ENCODE measurements at regions not wholly inside any gene's neighbourhood (a gene's known extent, or its start where the extent isn't known, plus 50 kb on each side); places are given as distances from the start of the nearest gene placed in this dataset.

GRCh38 chr5:2531318-2531717 is 220.2 kb downstream of the IRX2 start:
- TF ChIP-seq, protein P1, sequence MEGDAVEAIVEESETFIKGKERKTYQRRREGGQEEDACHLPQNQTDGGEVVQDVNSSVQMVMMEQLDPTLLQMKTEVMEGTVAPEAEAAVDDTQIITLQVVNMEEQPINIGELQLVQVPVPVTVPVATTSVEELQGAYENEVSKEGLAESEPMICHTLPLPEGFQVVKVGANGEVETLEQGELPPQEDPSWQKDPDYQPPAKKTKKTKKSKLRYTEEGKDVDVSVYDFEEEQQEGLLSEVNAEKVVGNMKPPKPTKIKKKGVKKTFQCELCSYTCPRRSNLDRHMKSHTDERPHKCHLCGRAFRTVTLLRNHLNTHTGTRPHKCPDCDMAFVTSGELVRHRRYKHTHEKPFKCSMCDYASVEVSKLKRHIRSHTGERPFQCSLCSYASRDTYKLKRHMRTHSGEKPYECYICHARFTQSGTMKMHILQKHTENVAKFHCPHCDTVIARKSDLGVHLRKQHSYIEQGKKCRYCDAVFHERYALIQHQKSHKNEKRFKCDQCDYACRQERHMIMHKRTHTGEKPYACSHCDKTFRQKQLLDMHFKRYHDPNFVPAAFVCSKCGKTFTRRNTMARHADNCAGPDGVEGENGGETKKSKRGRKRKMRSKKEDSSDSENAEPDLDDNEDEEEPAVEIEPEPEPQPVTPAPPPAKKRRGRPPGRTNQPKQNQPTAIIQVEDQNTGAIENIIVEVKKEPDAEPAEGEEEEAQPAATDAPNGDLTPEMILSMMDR (conservative IDR thresholded peaks at IDR 0.05; ENCODE audit: low read depth in 2 of 2), result no peak
- TF ChIP-seq JUNB (IDR thresholded peaks at IDR 0.05; ENCODE audit: unreplicated experiment) (no peak), ZNF331 (CRISPR knock-in tag; IDR thresholded peaks at IDR 0.05; ENCODE audit: low read depth) (no peak)
- TF ChIP-seq, protein P2, sequence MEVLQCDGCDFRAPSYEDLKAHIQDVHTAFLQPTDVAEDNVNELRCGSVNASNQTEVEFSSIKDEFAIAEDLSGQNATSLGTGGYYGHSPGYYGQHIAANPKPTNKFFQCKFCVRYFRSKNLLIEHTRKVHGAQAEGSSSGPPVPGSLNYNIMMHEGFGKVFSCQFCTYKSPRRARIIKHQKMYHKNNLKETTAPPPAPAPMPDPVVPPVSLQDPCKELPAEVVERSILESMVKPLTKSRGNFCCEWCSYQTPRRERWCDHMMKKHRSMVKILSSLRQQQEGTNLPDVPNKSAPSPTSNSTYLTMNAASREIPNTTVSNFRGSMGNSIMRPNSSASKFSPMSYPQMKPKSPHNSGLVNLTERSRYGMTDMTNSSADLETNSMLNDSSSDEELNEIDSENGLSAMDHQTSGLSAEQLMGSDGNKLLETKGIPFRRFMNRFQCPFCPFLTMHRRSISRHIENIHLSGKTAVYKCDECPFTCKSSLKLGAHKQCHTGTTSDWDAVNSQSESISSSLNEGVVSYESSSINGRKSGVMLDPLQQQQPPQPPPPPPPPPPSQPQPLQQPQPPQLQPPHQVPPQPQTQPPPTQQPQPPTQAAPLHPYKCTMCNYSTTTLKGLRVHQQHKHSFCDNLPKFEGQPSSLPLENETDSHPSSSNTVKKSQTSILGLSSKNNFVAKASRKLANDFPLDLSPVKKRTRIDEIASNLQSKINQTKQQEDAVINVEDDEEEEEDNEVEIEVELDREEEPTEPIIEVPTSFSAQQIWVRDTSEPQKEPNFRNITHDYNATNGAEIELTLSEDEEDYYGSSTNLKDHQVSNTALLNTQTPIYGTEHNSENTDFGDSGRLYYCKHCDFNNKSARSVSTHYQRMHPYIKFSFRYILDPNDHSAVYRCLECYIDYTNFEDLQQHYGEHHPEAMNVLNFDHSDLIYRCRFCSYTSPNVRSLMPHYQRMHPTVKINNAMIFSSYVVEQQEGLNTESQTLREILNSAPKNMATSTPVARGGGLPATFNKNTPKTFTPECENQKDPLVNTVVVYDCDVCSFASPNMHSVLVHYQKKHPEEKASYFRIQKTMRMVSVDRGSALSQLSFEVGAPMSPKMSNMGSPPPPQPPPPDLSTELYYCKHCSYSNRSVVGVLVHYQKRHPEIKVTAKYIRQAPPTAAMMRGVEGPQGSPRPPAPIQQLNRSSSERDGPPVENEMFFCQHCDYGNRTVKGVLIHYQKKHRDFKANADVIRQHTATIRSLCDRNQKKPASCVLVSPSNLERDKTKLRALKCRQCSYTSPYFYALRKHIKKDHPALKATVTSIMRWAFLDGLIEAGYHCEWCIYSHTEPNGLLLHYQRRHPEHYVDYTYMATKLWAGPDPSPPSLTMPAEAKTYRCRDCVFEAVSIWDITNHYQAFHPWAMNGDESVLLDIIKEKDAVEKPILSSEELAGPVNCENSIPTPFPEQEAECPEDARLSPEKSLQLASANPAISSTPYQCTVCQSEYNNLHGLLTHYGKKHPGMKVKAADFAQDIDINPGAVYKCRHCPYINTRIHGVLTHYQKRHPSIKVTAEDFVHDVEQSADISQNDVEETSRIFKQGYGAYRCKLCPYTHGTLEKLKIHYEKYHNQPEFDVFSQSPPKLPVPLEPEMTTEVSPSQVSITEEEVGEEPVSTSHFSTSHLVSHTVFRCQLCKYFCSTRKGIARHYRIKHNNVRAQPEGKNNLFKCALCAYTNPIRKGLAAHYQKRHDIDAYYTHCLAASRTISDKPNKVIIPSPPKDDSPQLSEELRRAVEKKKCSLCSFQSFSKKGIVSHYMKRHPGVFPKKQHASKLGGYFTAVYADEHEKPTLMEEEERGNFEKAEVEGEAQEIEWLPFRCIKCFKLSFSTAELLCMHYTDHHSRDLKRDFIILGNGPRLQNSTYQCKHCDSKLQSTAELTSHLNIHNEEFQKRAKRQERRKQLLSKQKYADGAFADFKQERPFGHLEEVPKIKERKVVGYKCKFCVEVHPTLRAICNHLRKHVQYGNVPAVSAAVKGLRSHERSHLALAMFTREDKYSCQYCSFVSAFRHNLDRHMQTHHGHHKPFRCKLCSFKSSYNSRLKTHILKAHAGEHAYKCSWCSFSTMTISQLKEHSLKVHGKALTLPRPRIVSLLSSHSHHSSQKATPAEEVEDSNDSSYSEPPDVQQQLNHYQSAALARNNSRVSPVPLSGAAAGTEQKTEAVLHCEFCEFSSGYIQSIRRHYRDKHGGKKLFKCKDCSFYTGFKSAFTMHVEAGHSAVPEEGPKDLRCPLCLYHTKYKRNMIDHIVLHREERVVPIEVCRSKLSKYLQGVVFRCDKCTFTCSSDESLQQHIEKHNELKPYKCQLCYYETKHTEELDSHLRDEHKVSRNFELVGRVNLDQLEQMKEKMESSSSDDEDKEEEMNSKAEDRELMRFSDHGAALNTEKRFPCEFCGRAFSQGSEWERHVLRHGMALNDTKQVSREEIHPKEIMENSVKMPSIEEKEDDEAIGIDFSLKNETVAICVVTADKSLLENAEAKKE (CRISPR knock-in tag; IDR thresholded peaks at IDR 0.05), result no peak
- TF ChIP-seq, protein P3, sequence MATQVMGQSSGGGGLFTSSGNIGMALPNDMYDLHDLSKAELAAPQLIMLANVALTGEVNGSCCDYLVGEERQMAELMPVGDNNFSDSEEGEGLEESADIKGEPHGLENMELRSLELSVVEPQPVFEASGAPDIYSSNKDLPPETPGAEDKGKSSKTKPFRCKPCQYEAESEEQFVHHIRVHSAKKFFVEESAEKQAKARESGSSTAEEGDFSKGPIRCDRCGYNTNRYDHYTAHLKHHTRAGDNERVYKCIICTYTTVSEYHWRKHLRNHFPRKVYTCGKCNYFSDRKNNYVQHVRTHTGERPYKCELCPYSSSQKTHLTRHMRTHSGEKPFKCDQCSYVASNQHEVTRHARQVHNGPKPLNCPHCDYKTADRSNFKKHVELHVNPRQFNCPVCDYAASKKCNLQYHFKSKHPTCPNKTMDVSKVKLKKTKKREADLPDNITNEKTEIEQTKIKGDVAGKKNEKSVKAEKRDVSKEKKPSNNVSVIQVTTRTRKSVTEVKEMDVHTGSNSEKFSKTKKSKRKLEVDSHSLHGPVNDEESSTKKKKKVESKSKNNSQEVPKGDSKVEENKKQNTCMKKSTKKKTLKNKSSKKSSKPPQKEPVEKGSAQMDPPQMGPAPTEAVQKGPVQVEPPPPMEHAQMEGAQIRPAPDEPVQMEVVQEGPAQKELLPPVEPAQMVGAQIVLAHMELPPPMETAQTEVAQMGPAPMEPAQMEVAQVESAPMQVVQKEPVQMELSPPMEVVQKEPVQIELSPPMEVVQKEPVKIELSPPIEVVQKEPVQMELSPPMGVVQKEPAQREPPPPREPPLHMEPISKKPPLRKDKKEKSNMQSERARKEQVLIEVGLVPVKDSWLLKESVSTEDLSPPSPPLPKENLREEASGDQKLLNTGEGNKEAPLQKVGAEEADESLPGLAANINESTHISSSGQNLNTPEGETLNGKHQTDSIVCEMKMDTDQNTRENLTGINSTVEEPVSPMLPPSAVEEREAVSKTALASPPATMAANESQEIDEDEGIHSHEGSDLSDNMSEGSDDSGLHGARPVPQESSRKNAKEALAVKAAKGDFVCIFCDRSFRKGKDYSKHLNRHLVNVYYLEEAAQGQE (IDR thresholded peaks at IDR 0.05; ENCODE audit: unreplicated experiment), result no peak
- H3K27ac ChIP-seq (ENCODE audit: low read depth), result no peak overlapping the region
- no peak overlapping the region for H3K4me2 ChIP-seq
- no peaks in the 10 kb centered on the region for H4K20me1 ChIP-seq (replicated peaks; ENCODE audit: insufficient read depth)
- Mint-ChIP-seq H3K27ac (no peak overlapping the region), H3K4me1 (no peaks in the 10 kb centered on the region; the same call in 1 of the 3 replicates), H3K36me3 (ENCODE audit: low read depth) (peaks cover 13% of the 10 kb centered on the region; the same call in 2 of the 3 replicates), H3K9me3 (peaks cover 14% of the 10 kb centered on the region), H3K27me3 (ENCODE audit: insufficient read depth, low read depth, poor library complexity) (no peaks in the 10 kb centered on the region), H3K4me3 (no peak overlapping the region)
- H2AFZ ChIP-seq, result no peak overlapping the region
- no peaks in the 10 kb centered on the region for H3F3A ChIP-seq (replicated peaks; ENCODE audit: low read depth)
- ATAC-seq (no peak), DNase-seq (ENCODE audit: low spot score) (no peak)
- H3K79me2 ChIP-seq (replicated peaks; ENCODE audit: insufficient read depth), result no peaks in the 10 kb centered on the region
- no peaks in the 10 kb centered on the region for H3K4me1 ChIP-seq (ENCODE audit: insufficient read depth)
- no peak overlapping the region for H3K4me3 ChIP-seq
- no peaks in the 10 kb centered on the region for H3K9me2 ChIP-seq (ENCODE audit: insufficient read depth)
- H3K36me3 ChIP-seq (ENCODE audit: insufficient read depth), result no peaks in the 10 kb centered on the region; the same call in 1 of the 2 replicates
- no peaks in the 10 kb centered on the region for H3K27me3 ChIP-seq (ENCODE audit: insufficient read depth)

All from GM23338 (cell line).